ELF-1 (cell line): ENCODE measurements at regions not wholly inside any gene's neighbourhood (a gene's known extent, or its start where the extent isn't known, plus 50 kb on each side); places are given as distances from the start of the nearest gene placed in this dataset.

Experiments used
- DNase-seq: peaks from one replicate; pipeline ENCODE4 v3.0.0-alpha.2; 2016; ENCODE audit warnings: low read depth, low spot score

DNA sequence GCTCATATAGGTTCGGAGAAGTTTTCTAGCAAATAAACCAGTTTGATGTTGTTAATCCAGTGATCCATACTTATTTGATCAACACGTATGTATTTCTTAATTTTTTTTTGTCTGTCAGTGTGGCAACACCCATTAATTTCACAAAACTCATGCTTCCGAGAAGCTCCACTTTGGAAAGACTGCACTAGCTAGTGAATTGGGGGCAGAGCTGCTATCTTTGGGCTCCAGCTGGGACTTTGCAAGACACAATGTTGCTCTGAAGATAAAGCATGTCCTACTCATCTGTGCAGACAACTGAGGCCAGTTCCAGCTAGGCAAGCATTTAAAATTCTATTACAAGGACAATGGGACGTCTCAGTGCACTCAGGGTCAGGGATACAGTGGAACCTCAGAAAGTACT is 298.4 kb downstream of the NUAK1 start:
- DNase-seq: no peak

DNA sequence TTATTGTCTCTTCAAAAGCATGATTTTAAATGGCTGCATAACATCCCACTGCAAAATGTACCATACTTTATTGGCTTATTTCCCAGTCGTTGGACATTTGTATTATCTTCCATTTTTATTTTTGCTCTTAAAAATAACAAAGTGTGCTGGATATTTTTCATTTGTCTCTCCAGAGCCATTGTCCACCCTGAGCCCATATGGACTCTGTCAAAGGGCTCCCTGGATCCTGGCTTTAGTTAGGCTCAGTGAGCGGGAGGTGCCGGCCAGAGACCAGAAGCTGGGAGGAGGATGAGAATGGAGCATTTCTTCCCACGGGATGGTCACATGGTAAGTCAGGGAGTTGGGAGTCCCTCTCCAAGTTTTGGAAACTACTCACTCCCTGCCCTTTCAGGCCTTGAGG is 296.9 kb downstream of the NUAK1 start:
- DNase-seq: no peak

DNA sequence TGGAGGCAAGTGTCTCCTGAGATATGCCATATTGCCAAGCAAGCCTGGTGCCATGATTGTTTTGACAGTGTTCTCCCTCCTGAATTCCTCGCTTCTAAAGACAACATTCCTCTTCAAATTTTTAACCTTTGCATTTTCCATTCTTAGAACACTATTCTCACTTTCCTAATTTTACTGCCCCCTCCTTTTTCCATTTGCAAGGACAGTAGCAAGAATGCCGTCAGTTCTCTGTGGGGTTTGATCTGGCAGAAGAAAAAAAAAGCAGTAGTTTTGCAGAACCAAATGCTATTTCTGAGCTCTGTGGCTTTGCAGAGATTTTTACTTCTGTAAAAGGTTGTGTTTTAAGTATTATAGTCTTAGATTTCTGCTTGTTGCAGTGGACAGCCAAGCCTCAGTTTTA is 295.2 kb downstream of the NUAK1 start:
- no peak for DNase-seq

DNA sequence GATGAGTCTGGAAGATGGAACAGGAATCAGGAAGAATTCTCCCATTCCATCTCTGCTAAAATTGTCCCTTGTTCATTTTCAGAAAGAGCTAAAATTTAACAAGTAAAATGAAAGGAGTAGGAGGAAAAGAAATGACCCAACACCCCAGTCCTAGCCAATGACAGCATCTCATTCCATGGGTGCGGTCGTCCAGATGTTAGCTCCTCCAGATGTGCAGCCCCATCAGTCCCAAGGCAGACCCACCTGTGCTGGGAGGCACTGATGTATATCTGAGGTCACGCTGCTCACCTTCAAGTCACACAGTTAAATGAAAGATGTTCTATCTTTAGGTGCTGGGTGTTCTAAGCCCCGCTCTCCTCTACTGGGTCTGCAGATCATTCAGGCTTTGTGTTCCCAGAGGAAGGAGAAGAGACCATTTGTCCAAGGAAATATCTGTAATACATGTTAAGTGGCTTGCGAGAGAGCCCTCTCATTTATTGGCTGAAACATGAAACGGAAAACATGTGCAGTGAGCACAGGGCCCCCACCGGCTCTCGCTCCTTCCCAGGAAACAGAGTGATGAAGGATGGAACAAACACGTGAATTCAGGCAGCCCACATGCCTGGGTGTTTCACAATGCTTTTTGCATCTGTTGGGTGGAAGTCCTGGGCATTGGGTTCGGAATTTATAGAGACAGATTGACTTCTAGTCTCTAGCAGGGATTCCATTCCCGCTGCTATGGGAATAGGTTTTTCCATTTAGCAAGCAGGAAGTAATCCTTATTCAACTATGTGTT is 294.6 kb downstream of the NUAK1 start:
- DNase-seq: no peak

DNA sequence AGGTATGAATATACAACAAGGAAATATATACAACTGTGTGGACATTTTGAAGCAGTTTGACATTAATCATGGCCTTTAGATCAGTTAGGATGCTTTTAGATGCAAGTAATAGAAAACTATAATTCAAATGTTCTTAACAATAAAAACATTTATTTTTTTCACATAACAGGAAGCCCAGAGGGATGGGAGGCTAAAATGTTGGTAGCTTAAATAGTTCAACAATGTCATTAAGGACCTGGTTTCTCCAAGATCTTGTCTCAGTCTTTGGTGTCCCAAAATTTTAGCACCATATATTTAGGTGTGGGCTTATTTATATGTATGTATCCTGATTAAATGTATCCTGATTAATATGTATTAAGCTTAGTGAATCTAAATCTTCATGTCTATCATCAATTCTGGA is 292.4 kb downstream of the NUAK1 start:
- no peak for DNase-seq

DNA sequence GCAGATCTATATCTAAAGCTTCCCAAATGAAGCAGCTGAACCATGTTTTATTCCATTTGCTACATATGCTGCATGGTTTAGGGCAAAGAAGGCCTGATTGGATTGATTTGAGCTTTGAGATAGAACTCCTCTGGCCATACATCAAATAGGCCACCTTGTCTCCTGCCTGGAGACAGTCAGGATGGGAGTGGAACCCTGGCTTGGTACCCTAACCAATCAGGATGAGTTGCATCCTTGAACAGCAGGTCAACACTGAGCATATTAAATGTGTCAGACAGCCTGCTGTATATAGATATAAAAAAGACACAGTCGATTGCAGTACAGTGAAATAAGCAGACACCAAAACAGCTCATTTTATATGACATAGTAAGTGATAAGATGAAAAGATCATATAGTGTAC is 291.7 kb downstream of the NUAK1 start:
- no peak for DNase-seq

DNA sequence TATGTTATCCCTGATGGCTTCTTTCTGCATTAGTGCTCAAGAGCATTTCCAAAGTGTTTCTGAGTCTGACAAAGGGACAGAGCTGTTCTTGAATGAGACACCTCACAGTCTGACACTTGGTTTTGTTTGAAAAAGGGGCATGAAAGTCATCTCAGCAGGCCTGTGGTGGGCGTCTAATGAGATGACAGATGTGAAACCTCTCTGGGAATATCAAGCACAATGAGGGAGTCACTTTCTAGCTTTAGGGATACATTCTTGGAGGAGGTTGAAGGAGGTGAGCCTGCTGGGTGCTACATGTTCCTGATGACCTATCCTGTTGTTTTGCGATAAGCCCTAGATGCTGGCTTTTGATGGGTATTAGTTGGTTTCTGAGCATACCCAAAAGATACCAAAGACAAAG is 290.5 kb downstream of the NUAK1 start:
- peak; percentile 15 for DNase-seq

DNA sequence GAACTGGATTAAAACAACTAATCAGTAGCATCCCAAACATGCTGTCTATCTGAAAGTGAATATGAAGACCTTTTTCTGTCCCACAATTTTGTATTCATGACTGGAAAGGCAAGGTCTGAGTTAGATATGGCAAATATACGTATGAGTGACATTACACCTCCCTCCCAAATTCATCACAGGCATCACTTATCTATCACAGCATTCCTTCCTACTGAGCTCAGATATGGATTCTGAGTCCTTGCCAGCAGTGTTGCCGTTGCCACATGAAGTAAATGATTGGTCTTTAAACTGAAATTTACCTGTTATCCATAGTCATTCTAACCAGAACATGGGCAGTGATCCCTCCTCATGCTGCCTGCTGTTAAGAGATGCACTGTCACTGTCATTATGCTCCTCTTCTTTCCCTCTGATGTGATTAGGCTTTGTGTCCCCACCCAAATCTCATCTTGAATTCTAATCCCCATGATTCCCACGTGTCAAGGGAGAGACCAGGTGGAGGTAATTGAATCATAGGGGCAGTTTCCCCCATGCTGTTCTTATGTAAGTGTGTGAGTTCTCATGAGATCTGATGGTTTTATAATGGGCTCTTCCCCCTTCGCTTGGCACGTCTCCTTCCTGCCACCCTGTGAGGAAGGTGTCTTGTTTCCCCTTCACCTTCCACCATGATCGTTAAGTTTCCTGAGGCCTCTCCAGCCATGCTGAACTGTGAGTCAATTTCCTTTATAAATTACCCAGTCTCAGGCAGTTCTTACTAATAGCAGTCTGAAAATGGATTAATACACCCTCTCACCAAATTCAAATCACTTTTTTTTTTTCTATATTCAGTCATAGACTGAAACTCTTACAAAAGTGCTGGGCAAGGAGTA is 288.4 kb downstream of the NUAK1 start:
- DNase-seq: no peak

DNA sequence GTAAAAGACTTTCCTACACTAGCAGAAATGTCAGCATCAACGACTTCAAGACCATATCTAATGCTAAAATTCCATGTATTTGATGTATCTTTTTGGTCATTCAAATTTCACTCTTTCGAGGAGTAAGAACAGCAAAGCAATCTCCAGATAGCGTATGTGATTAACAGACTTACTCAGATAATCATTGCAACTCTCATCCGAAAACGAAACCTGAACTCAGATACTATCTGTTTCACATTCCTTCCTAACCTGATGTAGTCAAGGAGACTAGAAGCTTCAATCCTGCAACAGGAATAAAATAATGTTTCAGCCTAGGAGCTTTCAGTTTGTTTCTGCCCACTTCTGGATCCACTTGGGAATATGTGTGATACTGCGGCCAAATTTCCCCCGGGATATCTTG is 286.3 kb downstream of the NUAK1 start:
- DNase-seq: no peak

DNA sequence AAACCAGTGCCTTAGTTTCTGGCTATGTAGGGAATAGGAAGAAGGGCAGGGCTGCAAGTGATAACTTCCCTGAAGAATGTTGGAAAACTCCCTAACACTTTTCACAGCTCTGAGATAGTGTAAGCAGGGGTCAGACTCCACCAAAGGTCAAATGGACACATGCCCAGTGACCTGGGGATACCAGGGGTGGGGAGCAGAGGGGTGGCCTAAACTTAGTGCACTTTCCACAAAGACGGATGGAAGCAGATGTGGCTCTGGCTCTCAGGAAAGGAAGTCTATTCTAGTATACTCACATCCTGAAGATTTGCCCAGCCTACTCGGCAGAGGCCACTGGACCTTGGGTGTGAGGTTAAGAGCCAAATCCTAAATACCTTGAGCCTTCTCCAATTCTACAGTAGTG is 285.8 kb downstream of the NUAK1 start:
- DNase-seq: no peak

DNA sequence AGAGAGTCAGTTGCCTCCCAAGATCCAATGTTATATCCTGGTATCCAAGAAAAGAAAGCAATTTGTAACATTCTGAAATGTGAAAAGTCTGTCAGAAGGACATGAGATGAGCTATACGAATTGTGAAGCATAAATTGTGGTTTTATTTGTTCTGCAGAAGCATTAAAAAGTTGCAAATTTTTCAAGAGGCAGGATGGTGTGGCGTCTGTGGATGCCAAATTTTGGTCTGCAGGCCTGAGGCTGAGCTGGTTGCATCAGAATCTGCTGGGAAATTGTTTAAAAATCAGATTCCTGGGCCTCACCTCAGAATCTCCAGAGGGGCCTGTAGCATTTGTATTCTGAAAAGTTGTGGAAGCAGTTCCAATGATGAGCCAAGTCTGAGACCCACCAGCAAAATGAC is 284.7 kb downstream of the NUAK1 start:
- no peak for DNase-seq

DNA sequence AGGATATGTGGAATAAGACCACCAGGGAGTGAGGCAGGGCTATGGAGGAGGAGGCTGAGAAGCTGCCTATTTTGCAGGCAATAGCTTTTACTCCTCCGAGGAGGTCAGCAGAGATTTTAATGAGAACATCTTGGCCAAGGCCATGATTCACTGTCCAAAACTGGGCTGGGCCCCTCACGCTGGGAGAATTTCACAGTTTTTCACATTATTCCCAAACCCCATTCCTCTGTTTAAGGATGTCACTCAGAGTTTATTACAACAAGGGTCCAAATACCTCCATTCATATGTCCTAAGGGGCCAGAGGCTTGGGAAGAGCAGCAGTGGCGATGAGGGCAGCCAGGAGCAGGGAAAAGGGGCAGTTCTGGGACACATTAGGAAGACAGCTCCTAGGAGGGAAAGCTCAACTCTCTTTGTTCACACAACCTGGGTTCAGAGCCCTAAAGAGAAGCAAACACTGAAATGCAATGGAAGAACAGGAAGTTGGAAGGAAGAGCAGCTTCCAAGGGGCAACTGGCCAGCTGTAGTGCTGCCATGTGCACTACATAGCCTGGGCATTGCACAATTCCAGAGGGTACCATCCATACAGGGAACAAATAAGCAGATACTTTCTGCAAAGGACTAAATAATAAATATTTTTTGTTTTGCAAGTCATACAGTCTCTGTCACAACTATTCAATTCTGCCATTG is 283.2 kb downstream of the NUAK1 start:
- DNase-seq: no peak

DNA sequence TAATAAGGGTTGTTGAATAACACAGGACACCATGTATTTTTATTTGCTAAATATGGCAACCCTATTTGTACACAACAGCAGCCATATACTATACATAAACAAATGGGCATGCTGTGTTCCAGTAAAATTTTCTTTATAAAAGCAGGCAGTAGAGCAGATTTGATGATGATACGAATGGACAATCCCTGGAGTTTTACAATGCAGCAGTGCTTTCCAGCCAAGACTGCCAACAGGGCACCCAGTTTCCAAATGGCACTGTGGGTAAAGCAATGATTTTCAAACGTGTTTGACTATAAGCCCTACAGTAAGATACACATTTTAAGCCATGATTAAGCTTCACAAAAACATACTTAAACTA is 282.7 kb downstream of the NUAK1 start:
- no peak for DNase-seq

DNA sequence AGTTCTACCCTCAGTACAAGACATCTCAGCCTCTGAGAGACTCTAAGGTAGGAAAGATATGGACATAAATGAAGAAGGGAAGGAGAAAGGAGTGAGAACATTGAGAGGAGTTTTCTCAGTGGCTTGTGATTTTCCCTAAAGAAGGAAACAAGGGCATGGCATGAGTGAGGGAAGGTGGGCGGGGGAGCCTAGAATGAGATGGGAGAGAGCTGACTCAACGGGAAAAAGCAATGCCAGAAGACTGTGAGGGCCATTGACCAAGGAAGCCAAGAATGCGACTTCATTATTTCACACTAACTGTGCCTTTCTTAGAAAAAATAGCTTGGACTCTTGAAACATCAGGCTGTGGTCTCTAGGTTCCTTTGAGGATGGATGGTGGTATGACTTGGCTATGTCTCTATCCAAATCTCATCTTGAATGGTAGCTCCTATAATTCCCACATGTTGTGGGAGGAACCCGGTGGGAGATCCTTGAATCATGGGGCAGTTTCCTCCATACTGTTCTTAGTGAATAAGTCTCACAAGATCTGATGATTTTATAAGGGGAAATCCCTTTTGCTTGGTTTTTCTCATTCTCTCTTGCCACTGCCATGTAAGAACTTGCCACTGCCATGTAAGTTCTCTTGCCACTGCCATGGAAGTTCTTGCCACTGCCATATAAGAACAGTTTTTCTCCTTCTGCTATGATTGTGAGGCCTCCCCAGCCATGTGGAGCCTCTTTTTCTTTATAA is 279.6 kb downstream of the NUAK1 start:
- DNase-seq: no peak

DNA sequence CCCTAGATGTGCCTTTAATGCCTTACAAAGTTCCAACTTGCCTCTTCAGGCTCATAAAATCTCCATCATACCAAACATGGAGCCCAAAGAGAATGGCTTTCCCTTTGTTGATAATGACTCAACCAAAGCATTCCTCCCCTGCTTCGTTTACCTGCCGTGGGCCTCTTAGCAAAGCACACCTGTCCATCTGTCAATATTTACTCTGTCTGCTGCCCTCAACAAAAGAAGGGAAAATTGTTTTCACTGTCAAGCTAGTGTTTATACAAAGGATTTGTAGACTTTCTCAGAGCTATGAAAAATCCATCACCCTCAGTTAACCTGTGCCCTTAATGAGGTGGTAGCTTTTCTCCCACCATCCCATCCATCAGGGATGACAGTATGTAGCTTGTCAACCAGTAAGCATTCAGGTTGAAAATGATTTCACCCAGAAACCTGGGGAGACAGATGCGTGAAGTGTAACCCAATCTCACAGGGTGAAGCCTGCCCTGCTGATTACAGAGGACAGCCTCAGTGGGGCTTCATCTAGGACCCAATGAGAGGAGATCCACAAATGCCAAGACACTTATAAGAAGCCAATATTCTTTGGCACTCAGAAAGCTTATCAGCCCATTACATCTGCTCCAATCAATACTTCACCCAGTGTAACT is 278.1 kb downstream of the NUAK1 start:
- peak; percentile 5 for DNase-seq

DNA sequence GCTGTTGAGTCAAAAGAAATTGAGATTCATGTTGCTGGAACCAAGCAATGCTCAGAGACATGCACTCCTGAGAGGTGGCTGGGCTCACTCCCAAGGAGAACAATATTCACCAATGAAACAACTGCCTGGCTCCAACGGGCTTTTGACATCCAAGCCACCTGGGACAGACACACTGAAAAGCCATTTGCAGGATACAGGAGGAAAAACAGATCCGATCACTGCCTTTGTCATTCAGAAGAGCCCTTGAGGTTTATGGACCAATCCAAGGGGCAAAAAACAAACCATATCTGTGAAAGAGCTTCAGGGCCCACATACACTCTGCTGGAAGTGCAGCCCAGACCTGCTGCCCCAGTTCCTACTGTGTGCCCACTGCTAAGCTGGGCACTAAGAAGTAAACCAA is 277.5 kb downstream of the NUAK1 start:
- peak; percentile 61 for DNase-seq

DNA sequence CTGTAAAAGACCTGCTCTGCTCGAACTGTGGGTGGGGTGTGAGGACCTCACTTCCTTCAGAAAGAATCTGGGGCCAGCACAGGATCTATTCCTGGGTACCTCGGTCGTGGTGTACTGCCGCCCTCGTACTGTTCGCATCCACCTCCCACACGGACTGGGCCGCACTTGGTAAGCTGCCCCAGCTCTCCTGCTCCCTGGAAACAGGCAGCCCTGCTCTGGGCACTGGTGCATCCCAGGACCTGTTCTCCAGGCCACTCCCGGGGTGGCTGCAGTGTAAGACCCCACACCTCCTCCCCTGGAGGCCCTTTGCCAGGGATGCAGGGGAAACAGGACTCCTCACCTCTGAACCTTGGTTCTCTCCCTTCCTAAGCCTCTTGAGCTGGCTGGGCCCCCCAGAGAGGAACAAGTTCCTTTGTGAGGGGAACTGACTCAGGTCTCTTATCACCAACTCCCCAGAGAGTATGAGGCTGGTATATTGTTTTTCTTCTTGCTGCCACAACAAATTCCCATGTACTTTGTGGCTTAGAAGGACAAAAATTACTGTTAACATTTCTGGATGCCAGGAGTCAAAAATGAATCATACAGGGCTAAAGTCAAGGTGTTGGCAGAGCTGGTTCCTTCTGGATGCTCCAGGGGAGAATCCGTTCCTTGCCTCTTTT is 276.5 kb downstream of the NUAK1 start:
- no peak for DNase-seq

DNA sequence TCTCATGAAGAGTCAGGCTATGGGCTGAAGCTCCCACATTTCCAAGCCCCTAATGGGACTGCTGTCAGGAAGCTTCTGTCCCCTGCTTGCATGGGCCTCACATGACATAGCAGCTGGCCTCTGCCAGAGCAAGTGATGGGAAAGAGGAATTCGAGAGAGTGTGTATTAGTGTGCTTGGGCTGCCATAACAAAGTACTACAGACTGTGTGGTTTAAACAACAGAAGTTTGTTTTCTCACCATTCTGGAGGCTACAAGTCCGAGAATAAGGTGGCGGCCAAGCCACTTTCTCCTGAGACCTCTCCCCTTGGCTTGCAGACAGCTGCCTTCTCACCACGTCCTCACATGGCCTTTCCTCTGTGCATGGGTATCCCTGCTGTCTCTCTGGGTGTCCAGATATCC is 274.4 kb downstream of the NUAK1 start:
- no peak for DNase-seq

DNA sequence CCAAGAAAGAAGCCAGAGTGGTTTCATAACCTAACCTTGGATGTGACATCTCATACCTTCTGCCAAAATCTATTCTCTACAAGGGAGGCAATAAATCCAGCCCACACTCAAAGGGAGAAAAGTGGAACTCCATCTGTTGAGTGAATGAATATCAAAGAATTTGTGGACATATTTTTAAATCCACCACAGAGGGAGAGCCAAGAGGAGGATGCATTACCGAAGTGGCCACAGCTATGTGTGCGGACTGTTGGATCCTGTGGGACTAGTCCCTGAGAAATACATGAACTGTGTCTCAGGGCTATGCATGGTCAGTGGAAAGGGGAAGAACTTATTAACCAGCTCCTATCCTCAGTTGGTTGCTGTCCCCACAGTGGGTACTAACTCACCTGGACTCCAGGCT is 273.9 kb downstream of the NUAK1 start:
- no peak for DNase-seq

DNA sequence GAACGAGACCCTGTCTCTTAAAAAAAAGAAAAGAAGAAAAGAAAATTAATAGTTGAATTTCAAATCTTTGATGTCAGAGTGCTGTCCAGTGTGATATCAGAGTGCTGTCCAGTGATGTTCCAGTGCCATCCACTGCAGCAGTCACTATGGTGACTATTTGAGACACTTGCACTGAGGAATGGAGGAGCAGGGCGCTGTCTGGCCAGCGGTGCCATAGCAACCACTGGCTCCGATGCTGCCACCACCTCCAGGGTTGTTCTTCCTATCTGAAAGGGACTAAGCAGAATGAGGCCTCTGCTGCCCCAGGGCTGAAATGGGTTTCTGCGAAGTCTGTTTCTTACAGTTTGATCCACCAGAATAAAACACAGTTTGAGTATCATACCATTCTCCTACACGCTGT is 272.9 kb downstream of the NUAK1 start:
- peak; percentile 19 for DNase-seq

DNA sequence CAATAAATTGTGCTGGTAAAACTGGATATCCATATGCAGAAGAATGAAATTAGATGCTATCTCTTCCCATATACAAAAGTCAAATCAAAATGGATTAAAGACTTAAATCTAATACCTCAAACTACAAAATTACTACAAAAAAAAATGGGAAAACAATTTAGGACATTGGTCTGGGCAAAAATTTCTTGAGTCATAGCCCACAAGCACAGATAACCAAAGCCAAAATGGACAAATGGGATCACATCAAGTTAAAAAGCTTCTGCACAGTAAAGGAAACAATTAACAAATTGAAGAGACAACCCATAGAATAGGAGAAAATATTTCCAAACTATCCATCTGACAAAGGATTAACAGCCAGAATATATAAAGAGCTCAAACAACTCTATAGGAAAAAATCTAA is 264.6 kb downstream of the NUAK1 start:
- no peak for DNase-seq
